ENCODE measurements at regions not wholly inside any gene's neighbourhood (a gene's known extent, or its start where the extent isn't known, plus 50 kb on each side); places are given as distances from the start of the nearest gene placed in this dataset.

GRCh38 chr21:41037212-41037611 is 130.7 kb upstream of the BACE2 start:
- Histone ChIP-seq H2AK9ac (replicated peaks; ENCODE audit: low read depth, low read length, poor library complexity) (no peak overlapping the region), H3K14ac (replicated peaks; ENCODE audit: low read depth, low read length) (no peak overlapping the region), H3K4ac (ENCODE audit: low read depth, low read length) (no peak overlapping the region), H2AFZ (replicated peaks; ENCODE audit: low read length, poor library complexity) (no peak overlapping the region), H3K4me2 (ENCODE audit: low read depth, low read length) (no peak overlapping the region), H2BK15ac (ENCODE audit: low read depth, low read length) (no peak overlapping the region), H3K23ac (ENCODE audit: low read depth, low read length) (no peak overlapping the region), H3K27me3 (ENCODE audit: control insufficient read depth, insufficient read depth, low read length) (no peaks in the 10 kb centered on the region), H3K4me3 (ENCODE audit: insufficient read depth, low read depth, low read length) (no peak overlapping the region), H3K18ac (ENCODE audit: low read depth, low read length) (no peak overlapping the region), H3K4me1 (ENCODE audit: control insufficient read depth, insufficient read depth, low read length) (no peaks in the 10 kb centered on the region), H4K91ac (ENCODE audit: insufficient read depth, low read depth, low read length) (no peak overlapping the region), H2AK5ac (ENCODE audit: low read depth, low read length) (no peak overlapping the region), H3K9ac (ENCODE audit: low read depth, low read length) (no peak overlapping the region), H4K20me1 (ENCODE audit: insufficient read depth, low read length) (no peaks in the 10 kb centered on the region), H3K79me1 (ENCODE audit: low read depth in 1 of 2, low read length in 2 of 2) (no peaks in the 10 kb centered on the region), H3K56ac (ENCODE audit: extremely low read depth, insufficient read depth, low read length) (no peak overlapping the region), H2BK5ac (ENCODE audit: low read depth, low read length, poor library complexity, severe bottlenecking) (no peak overlapping the region), H2BK20ac (ENCODE audit: low read depth, low read length) (no peak overlapping the region), H2BK120ac (ENCODE audit: low read depth, low read length) (no peak overlapping the region), H3K27ac (ENCODE audit: insufficient read depth, low read length) (no peak overlapping the region), H3K9me1 (ENCODE audit: insufficient read depth, low read length) (no peaks in the 10 kb centered on the region), H4K5ac (ENCODE audit: low read depth, low read length) (no peak overlapping the region), H3K9me3 (ENCODE audit: control insufficient read depth, insufficient read depth, low read length) (peaks cover 18% of the 10 kb centered on the region), H4K8ac (ENCODE audit: low read depth in 2 of 2, low read length in 2 of 2) (no peak overlapping the region), H3K36me3 (ENCODE audit: control insufficient read depth, insufficient read depth, low read length) (no peaks in the 10 kb centered on the region)
- CTCF ChIA-PET: no interaction called here
- BruUV-seq (replicated peaks): no TSS peak
- no peak for ATAC-seq (ENCODE audit: low read depth)
- TF ChIP-seq RFX5 (IDR thresholded peaks at IDR 0.05; ENCODE audit: low read depth, low read length): no peak
- no peak for TF ChIP-seq POLR2A (IDR thresholded peaks at IDR 0.05; ENCODE audit: low read depth, low read length)
- no peak for TF ChIP-seq ELK1 (IDR thresholded peaks at IDR 0.05; ENCODE audit: borderline replicate concordance, low read depth, low read length)
- no peak for TF ChIP-seq BHLHE40 (IDR thresholded peaks at IDR 0.05; ENCODE audit: low read depth, low read length)
- no peak for TF ChIP-seq RAD21 (IDR thresholded peaks at IDR 0.05; ENCODE audit: low read length)
- no peak for TF ChIP-seq MAZ (IDR thresholded peaks at IDR 0.05; ENCODE audit: borderline replicate concordance, low read depth, low read length)
- no peak for TF ChIP-seq MAFK (IDR thresholded peaks at IDR 0.05; ENCODE audit: low read depth, low read length)
- no peak for TF ChIP-seq USF2 (IDR thresholded peaks at IDR 0.05; ENCODE audit: low read depth, low read length)
- no peak for TF ChIP-seq CHD1 (IDR thresholded peaks at IDR 0.05; ENCODE audit: low read depth, low read length)
- no peak for TF ChIP-seq CEBPB (IDR thresholded peaks at IDR 0.05; ENCODE audit: low read depth, low read length)
- no peak for TF ChIP-seq FOS (IDR thresholded peaks at IDR 0.05; ENCODE audit: low read depth, low read length)
- no peak for TF ChIP-seq MXI1 (IDR thresholded peaks at IDR 0.05; ENCODE audit: borderline replicate concordance, low read depth, low read length)
- no peak for TF ChIP-seq RCOR1 (IDR thresholded peaks at IDR 0.05; ENCODE audit: insufficient replicate concordance, low read length)
- TF ChIP-seq NFE2L2 (IDR thresholded peaks at IDR 0.05; ENCODE audit: low read depth, low read length): no peak
- no peak for TF ChIP-seq SMC3 (IDR thresholded peaks at IDR 0.05; ENCODE audit: low read depth, low read length)
- no peak for TF ChIP-seq CTCF (conservative IDR thresholded peaks at IDR 0.05; ENCODE audit: low read depth, low read length)
- intact Hi-C loops (cut with micrococcal nuclease) (no loop called here), dilution Hi-C loops (cut with HindIII; ENCODE audit: low sequenced_read_pairs, unreplicated experiment) (no loop called here), in situ Hi-C loops (cut with MboI; ENCODE audit: low sequenced_read_pairs) (no loop called here)
- WGBS, 2 experiments (ENCODE audit: extremely low coverage in 2 of 2, insufficient read length in 1 of 2): no CpG with 5 or more reads among the region's 6 CpGs
- DNase-seq: no peak
- POLR2A ChIA-PET (ENCODE audit: unreplicated experiment): no interaction called here
